HK-2 (cell line): ENCODE measurements at regions not wholly inside any gene's neighbourhood (a gene's known extent, or its start where the extent isn't known, plus 50 kb on each side); places are given as distances from the start of the nearest gene placed in this dataset.

Experiments used
- DNase-seq: peaks from one replicate; pipeline ENCODE4 v3.0.0-alpha.2; 2018; ENCODE audit not compliant: unreplicated experiment

GRCh38 chr12:87793131-87793530 lies 236.1 kb downstream of the C12orf50 start:
- no peak for DNase-seq

DNA sequence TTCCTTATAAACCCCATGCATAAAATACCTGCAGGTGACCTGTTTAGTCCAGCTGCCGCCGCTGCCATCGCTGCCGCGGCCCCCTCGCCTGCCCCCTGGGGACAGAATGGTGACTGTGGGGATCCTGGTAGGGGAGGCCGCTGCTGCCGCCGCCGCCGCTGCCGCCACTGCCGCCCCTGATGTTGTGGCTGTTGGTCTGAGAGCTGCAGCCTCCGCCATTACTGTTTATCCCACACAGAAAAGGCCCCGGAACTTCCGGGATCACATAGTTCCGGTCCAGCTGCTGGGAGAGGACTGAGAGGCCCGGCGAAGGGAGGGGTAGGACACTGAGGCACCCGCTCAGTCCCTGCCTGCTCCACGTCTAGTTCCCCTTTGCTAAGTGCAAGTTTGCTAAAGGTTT lies 244.9 kb downstream of the C12orf50 start:
- DNase-seq = no peak

DNA sequence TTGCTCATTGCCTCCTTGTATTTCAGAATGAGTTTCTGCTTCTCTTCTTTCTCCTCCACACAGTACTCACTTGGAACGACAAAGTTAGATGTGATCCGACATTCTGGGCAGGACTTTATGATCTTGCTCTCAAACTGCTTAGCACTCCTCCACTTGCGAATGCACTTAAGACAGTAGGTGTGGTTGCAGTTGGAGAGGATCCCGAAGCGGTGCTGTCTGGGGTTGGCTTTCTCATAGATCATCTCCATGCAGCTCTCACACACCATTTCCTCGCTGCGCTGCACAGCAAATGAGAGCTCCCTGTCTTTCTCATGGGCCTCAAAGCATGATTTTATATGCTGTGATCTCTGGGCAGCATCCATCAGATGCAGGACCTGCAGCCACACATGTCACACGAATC lies 245.7 kb downstream of the C12orf50 start:
- no peak for DNase-seq

GRCh38 chr12:87782838-87783237 lies 246.4 kb downstream of the C12orf50 start:
- DNase-seq = no peak

DNA sequence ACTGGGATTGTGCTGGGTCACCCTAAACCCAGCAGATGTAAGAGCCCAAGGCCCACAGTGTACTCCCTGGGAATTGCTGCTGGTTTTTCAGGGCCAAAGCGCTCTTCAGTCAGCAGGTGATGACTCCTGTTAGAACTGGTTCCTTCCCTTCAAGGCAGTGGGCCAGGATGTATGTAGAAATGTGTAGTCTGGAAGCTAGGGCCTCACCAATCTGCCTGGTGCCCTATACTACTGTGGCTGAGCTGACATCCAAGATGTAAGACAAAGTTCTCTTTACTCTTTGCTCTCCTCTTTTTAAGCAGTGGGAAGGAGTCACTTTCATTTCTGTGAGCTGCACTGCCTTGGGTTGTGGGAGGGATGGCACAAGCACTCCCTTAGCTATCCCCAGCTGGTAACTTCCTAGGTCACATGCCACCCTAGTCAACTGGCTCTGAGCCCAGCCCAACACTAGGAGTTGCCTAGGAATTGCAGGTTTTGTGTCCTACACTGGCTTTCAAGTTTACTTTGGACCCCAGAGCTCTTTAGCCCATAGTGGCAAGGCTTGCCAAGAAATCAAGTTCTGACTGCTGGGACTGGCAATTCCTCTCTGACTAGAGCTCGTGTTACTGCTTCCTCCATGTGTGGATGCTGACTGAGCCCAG lies 249.2 kb downstream of the C12orf50 start:
- DNase-seq = peak; percentile 35

- DNase-seq = peak; percentile 82
Observed at GRCh38 chr12:87779016-87779415, 250.2 kb downstream of the C12orf50 start.

GRCh38 chr12:87778065-87778464 lies 251.1 kb downstream of the C12orf50 start:
- DNase-seq = no peak

- no peak for DNase-seq
Observed at GRCh38 chr12:87775784-87776183, 253.4 kb downstream of the C12orf50 start.

- no peak for DNase-seq
Observed at GRCh38 chr12:87775051-87775450, 254.2 kb downstream of the C12orf50 start.

GRCh38 chr12:87772401-87772800 lies 256.8 kb downstream of the C12orf50 start:
- no peak for DNase-seq

DNA sequence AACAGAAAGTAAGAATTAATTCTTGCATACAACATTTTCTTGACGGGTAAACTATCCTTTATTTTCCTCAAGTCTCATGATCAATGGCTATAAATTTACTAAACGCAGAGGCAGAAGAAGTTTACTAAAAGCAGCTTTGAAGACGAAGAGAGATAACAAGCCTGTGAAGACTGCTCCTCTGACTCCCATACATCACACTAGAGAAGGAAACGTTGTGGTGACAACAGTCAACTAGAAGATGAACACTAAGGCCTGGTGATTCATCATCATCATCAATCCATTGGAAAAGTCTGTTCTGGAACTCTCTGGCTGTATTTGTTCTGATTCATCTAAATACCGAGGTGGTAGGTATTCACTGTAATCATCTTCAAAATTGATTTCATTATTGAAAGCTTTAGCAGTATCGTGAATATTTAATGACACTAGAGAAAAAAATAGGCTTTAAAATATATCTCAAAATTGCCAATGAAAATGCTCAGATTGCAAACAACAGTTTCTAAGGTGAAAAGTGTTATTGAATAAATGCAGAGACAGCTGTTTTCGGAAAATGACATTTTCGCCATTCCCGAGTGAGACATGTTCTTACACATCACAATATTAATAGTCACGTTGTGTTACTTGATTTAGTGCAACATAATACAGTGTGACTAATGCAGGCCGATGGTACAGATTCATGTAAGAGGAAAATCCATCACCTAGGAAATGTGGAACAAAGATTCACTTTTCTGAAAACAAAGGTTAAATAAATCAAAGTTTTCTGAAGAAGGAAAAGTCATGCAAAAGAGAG lies 260.5 kb downstream of the C12orf50 start:
- DNase-seq = no peak

GRCh38 chr12:87766044-87766443 lies 263.2 kb downstream of the C12orf50 start:
- no peak for DNase-seq

DNA sequence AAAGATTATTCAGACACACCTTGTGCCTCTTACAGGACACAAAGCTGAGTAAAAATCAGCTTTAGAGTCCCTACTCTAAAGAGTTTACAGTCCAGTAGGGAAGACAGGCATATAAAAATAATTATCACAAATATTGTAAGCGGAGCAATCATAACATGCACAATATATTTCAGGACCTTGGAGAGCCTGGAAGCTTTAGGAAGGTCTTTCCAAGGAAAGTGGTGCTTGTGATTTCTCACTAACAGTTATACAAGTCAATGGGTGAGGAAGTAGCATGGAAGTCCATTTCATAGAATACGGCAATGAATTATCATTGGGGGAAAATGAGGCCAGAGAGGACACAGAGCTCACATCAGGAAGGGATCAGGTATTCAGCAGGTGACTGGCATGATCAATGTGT lies 268.3 kb downstream of the C12orf50 start:
- no peak for DNase-seq

DNA sequence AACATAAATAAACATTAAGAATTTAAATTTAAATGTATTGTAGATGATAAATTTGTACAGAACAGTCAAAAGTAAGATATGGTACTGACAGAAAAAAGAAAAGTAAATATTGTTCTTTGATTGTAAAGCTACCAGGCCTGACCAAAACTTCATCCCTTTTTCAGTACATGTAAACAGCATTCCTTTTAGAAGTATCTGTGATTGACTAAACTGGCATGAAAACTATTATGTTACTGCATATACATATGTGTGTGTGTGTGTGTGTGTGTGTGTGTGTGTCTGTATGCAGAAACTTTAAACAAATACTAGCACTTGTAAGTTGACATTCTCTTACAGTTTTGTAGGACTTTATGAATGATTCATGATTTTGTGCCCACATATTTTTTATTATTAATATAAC lies 270.9 kb downstream of the C12orf50 start:
- DNase-seq = no peak

- no peak for DNase-seq
Observed at GRCh38 chr12:87756721-87757120, 272.5 kb downstream of the C12orf50 start.

- peak; percentile 38 for DNase-seq
Observed at GRCh38 chr12:87756111-87756510, 273.1 kb downstream of the C12orf50 start.

GRCh38 chr12:87728931-87729593 lies 300.1 kb downstream of the C12orf50 start:
- no peak for DNase-seq

DNA sequence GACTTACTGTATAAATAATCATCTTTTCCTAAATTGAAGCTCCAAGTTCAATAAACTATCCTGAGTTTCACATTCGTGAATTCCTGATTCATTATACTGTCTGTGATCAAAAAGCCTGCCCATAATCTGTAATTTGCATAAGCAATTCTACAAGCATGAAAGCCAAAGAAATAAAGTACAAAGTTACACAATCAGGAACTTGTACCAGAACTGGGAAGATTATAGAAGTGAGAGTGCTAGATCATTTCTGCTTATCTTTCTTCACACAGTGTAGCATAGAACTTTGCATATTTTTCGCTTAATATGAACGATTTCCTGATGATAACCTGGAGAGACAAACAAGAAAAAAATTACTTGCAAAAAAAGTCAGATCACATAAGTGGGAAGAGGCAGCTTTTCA lies 308.2 kb downstream of the C12orf50 start:
- DNase-seq = no peak

GRCh38 chr12:87704374-87704773 lies 324.8 kb downstream of the C12orf50 start:
- DNase-seq = no peak

GRCh38 chr12:87690236-87690810 lies 338.9 kb downstream of the C12orf50 start:
- peak; percentile 10 for DNase-seq

GRCh38 chr12:87689196-87689595 lies 340.0 kb downstream of the C12orf50 start:
- no peak for DNase-seq

DNA sequence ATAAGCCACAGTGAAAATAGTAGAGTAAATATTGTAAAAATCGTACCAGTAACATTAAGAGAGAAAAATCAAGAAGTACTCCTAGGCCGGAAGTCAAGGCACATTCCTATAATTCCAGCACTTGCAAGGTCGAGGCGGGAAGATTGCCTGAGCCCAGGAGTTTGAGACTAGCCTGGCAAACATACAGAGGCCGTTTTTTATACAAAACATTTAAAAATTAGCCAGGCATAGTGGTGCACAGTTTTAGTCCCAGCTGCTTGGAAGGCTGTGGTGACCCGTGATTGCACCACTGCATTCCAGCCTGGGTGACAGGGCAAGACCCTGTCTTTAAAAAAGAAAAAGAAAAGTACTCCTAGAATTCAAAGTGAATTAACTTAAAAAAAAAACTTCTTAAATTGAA lies 341.8 kb downstream of the C12orf50 start:
- peak; percentile 76 for DNase-seq

GRCh38 chr12:87685696-87686095 lies 343.5 kb downstream of the C12orf50 start:
- DNase-seq = no peak
